Pancreas (tissue), 10 donors: ENCODE measurements at regions not wholly inside any gene's neighbourhood (a gene's known extent, or its start where the extent isn't known, plus 50 kb on each side); places are given as distances from the start of the nearest gene placed in this dataset.

Experiments used
- ATAC-seq, 4 donors: fragments of 200-7000 bp; cut with Tn5 transposase; one replicate each; pipeline versions ENCODE4 v1.8.0 to v1.9.1; 2020; ENCODE audit warnings: mild to moderate bottlenecking in 4 of 4, moderate library complexity in 4 of 4
- DNase-seq, 6 donors: peaks; one replicate each; pipeline ENCODE4 v3.0.0-alpha.2; 2020
- FAIRE-seq: peaks from 2 replicates; lab custom pipeline; 2012; peaks lifted over from hg19 to GRCh38; lab: Jason Lieb, UNC
- H3K27ac ChIP-seq, 4 donors: fragments of 200-600 bp; sonication (generic); 1 replicate in 3 of 4; 2 replicates in 1 of 4; pipeline versions ENCODE4 v1.5.0 to v1.8.0; 2020
- H3K27me3 ChIP-seq, 4 donors: fragments of 200-600 bp; one replicate each; pipeline ENCODE4 v1.8.0; 2021
- H3K36me3 ChIP-seq, 3 donors: fragments of 200-600 bp; sonication (generic) in 1 of 3; one replicate each; pipeline versions ENCODE4 v1.5.0 to v1.8.0; 2020 to 2021
- H3K4me1 ChIP-seq, 3 donors: fragments of 200-600 bp; one replicate each; pipeline ENCODE4 v1.8.0; 2021
- H3K4me3 ChIP-seq, 4 donors: fragments of 200-600 bp; sonication (generic) in 2 of 4; one replicate each; pipeline versions ENCODE4 v1.5.0 to v1.8.0; 2020 to 2021
- H3K9me3 ChIP-seq, 4 donors: fragments of 200-600 bp; one replicate each; pipeline ENCODE4 v1.8.0; 2021
- WGBS, 2 donors: extraction: QIAGEN DNeasy Blood & Tissue Kit; methylation state at CpG; one replicate each; pipeline ENCODE4 v1.1.7; 2013; 5-methylcytosine and 5-hydroxymethylcytosine counted together
- intact Hi-C, 3 donors: fragments of 100-400 bp; cut with DNase I; formaldehyde crosslinking; loops; one replicate each; pipeline versions ENCODE4 v1.11.1 to v1.14.2; 2022
- TF ChIP-seq, protein P1 (sequence below), 4 donors: fragments of 200-600 bp; sonication (generic) in 3 of 4; IDR thresholded peaks; one replicate each; pipeline versions ENCODE4 v1.5.0 to v1.8.0; 2021; ENCODE audit warnings: antibody characterized with exemption in 4 of 4
- donor health status: healthy with polysubstance abuse.
- donor health status: DM: no; HTN: no; CAD: no; lungs with moderate emphysema.
- donor health status: DM: no; HTN: no; CAD: no.
- donor health status: control.
- donor health status: control.
- donor health status: Bipolar disorder and iron deficiency.
- donor health status: DM: yes; HTN: yes; CAD: no.
- donor health status: DM: no; HTN: no; CAD: no.
- donor health status: DM: no; HTN: no; CAD: no.
- donor health status: DM: yes; HTN: yes; CAD: no.

DNA sequence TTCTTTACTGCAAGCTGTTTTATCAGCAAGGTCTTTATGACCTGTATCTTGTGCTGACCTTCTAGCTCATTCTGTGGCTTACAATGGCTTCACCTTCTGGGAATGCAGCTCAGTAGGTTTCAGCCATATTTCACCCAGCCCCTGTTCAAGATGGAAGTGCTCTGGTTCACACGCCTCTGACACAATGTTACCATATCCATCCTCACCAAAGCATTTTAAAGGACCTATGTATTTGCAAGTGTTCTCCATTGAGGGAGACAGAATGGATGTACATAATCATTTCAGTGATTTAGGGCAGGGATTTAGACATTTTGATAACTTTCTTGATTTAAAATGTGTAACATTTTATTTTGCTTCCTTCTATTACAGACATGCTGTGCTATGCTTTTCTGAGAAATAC, 182.3 kb upstream of the FN1 start:
- no peaks in the 10 kb centered on the region for H3K4me1 ChIP-seq
- H3K27me3 ChIP-seq: no peaks in the 10 kb centered on the region

GRCh38 chr2:215617060-215617824, 181.4 kb upstream of the FN1 start:
- H3K4me3 ChIP-seq: no peak overlapping the region
- 58 to 66% methylated on average over 4 of the region's 4 CpGs for WGBS, 2 donors
- no peak overlapping the region for H3K27ac ChIP-seq
- H3K9me3 ChIP-seq: no peaks in the 10 kb centered on the region
- H3K4me1 ChIP-seq: no peaks in the 10 kb centered on the region
- ATAC-seq (no peak), FAIRE-seq (no peak), DNase-seq (no peak)
- no peaks in the 10 kb centered on the region for H3K27me3 ChIP-seq
- H3K36me3 ChIP-seq: no peaks in the 10 kb centered on the region
- intact Hi-C loops: no loop called here
- TF ChIP-seq, protein P1, sequence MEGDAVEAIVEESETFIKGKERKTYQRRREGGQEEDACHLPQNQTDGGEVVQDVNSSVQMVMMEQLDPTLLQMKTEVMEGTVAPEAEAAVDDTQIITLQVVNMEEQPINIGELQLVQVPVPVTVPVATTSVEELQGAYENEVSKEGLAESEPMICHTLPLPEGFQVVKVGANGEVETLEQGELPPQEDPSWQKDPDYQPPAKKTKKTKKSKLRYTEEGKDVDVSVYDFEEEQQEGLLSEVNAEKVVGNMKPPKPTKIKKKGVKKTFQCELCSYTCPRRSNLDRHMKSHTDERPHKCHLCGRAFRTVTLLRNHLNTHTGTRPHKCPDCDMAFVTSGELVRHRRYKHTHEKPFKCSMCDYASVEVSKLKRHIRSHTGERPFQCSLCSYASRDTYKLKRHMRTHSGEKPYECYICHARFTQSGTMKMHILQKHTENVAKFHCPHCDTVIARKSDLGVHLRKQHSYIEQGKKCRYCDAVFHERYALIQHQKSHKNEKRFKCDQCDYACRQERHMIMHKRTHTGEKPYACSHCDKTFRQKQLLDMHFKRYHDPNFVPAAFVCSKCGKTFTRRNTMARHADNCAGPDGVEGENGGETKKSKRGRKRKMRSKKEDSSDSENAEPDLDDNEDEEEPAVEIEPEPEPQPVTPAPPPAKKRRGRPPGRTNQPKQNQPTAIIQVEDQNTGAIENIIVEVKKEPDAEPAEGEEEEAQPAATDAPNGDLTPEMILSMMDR (IDR thresholded peaks at IDR 0.05): no peak

More for the DNA sequence above, 182.3 kb upstream of the FN1 start:
- WGBS, 2 donors: 77 to 89% methylated on average over 1 of the region's 1 CpG
- no peak for ATAC-seq
- FAIRE-seq: no peak
- H3K36me3 ChIP-seq: no peaks in the 10 kb centered on the region
- no peak for DNase-seq
- TF ChIP-seq, protein P1 (IDR thresholded peaks at IDR 0.05): no peak
- H3K9me3 ChIP-seq: no peaks in the 10 kb centered on the region
- no peak overlapping the region for H3K27ac ChIP-seq
- no peak overlapping the region for H3K4me3 ChIP-seq
- intact Hi-C loops: no loop called here

- DNase-seq: no peak
- intact Hi-C loops: no loop called here
These were observed 179.9 kb upstream of the FN1 start for GRCh38 chr2:215615803-215616174.

GRCh38 chr2:215615067-215615802, 179.4 kb upstream of the FN1 start:
- no peaks in the 10 kb centered on the region for H3K9me3 ChIP-seq
- no peaks in the 10 kb centered on the region for H3K4me1 ChIP-seq
- 90 to 97% methylated on average over 30 to 32 of the region's 32 CpGs for WGBS, 2 donors
- intact Hi-C loops: no loop called here
- DNase-seq (peak in 1 of 6 donors; percentile 55), ATAC-seq (no peak), FAIRE-seq (no peak)
- H3K27me3 ChIP-seq: no peaks in the 10 kb centered on the region
- no peak overlapping the region for H3K4me3 ChIP-seq
- H3K36me3 ChIP-seq: no peaks in the 10 kb centered on the region
- H3K27ac ChIP-seq: no peak overlapping the region
- TF ChIP-seq, protein P1 (IDR thresholded peaks at IDR 0.05): no peak

More at GRCh38 chr2:215615803-215616174, 179.9 kb upstream of the FN1 start:
- WGBS, 2 donors: 38 to 47% methylated on average over 3 of the region's 3 CpGs
- TF ChIP-seq, protein P1 (IDR thresholded peaks at IDR 0.05): no peak
- Histone ChIP-seq H3K36me3 (no peaks in the 10 kb centered on the region), H3K27me3 (no peaks in the 10 kb centered on the region), H3K9me3 (no peaks in the 10 kb centered on the region), H3K4me3 (no peak overlapping the region), H3K27ac (no peak overlapping the region), H3K4me1 (no peaks in the 10 kb centered on the region)
- FAIRE-seq: no peak
- no peak for ATAC-seq

- ATAC-seq: no peak
- WGBS, 2 donors: 85 to 86% methylated on average over 7 of the region's 7 CpGs
These were observed 178.4 kb upstream of the FN1 start for GRCh38 chr2:215614296-215614695.

More at GRCh38 chr2:215614296-215614695, 178.4 kb upstream of the FN1 start:
- H3K9me3 ChIP-seq: no peaks in the 10 kb centered on the region
- no peak overlapping the region for H3K27ac ChIP-seq
- no peaks in the 10 kb centered on the region for H3K4me1 ChIP-seq
- intact Hi-C loops: no loop called here
- H3K27me3 ChIP-seq: no peaks in the 10 kb centered on the region
- TF ChIP-seq, protein P1 (IDR thresholded peaks at IDR 0.05): no peak
- DNase-seq (no peak), FAIRE-seq (no peak)
- H3K4me3 ChIP-seq: no peak overlapping the region
- no peaks in the 10 kb centered on the region for H3K36me3 ChIP-seq
